ENCODE measurements at regions not wholly inside any gene's neighbourhood (a gene's known extent, or its start where the extent isn't known, plus 50 kb on each side); places are given as distances from the start of the nearest gene placed in this dataset.
"Not testable (repeated sequence)": the region's sequence is repeated elsewhere in the genome, so short reads cannot be mapped to it uniquely, and the experiment has no call there.

DNA sequence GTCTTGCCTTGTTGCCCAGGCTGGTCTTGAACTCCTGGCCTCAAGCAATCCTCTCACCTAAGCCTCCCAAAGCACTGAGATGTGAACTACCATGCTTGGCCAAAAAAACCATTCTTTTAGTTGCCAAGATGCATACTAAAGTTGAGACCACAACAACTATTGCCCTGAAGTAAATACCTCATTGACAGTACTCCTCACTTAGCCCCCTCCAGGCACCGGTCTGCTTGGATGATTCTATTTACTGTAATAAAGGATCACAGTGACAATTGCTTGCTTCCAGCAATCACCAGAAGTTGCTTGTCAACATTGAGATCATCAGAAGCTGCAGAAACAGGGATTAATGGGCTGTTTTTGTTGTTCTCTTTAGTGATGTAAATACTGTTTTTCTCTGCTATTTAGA, 97.1 kb downstream of the CDRT15L2 start:
- TF ChIP-seq SCRT1 (tag by site-specific recombination; IDR thresholded peaks at IDR 0.05; ENCODE audit: borderline replicate concordance); ZNF121 (tag by site-specific recombination; IDR thresholded peaks at IDR 0.05); ZNF549 (tag by site-specific recombination; IDR thresholded peaks at IDR 0.05); ZNF530 (tag by site-specific recombination; IDR thresholded peaks at IDR 0.05; ENCODE audit: low read depth); ZNF624 (tag by site-specific recombination; IDR thresholded peaks at IDR 0.05); MEIS1 (CRISPR knock-in tag; IDR thresholded peaks at IDR 0.05; ENCODE audit: borderline replicate concordance): not testable (repeated sequence)
- TF ChIP-seq, protein P1, sequence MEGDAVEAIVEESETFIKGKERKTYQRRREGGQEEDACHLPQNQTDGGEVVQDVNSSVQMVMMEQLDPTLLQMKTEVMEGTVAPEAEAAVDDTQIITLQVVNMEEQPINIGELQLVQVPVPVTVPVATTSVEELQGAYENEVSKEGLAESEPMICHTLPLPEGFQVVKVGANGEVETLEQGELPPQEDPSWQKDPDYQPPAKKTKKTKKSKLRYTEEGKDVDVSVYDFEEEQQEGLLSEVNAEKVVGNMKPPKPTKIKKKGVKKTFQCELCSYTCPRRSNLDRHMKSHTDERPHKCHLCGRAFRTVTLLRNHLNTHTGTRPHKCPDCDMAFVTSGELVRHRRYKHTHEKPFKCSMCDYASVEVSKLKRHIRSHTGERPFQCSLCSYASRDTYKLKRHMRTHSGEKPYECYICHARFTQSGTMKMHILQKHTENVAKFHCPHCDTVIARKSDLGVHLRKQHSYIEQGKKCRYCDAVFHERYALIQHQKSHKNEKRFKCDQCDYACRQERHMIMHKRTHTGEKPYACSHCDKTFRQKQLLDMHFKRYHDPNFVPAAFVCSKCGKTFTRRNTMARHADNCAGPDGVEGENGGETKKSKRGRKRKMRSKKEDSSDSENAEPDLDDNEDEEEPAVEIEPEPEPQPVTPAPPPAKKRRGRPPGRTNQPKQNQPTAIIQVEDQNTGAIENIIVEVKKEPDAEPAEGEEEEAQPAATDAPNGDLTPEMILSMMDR (tag by site-specific recombination; IDR thresholded peaks at IDR 0.05): not testable (repeated sequence)
- TF ChIP-seq, protein P2, sequence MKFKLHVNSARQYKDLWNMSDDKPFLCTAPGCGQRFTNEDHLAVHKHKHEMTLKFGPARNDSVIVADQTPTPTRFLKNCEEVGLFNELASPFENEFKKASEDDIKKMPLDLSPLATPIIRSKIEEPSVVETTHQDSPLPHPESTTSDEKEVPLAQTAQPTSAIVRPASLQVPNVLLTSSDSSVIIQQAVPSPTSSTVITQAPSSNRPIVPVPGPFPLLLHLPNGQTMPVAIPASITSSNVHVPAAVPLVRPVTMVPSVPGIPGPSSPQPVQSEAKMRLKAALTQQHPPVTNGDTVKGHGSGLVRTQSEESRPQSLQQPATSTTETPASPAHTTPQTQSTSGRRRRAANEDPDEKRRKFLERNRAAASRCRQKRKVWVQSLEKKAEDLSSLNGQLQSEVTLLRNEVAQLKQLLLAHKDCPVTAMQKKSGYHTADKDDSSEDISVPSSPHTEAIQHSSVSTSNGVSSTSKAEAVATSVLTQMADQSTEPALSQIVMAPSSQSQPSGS (tag by site-specific recombination; IDR thresholded peaks at IDR 0.05; ENCODE audit: low read depth): not testable (repeated sequence)
- TF ChIP-seq, protein P3, sequence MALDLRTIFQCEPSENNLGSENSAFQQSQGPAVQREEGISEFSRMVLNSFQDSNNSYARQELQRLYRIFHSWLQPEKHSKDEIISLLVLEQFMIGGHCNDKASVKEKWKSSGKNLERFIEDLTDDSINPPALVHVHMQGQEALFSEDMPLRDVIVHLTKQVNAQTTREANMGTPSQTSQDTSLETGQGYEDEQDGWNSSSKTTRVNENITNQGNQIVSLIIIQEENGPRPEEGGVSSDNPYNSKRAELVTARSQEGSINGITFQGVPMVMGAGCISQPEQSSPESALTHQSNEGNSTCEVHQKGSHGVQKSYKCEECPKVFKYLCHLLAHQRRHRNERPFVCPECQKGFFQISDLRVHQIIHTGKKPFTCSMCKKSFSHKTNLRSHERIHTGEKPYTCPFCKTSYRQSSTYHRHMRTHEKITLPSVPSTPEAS (tag by site-specific recombination; IDR thresholded peaks at IDR 0.05): not testable (repeated sequence)
- TF ChIP-seq, protein P4, sequence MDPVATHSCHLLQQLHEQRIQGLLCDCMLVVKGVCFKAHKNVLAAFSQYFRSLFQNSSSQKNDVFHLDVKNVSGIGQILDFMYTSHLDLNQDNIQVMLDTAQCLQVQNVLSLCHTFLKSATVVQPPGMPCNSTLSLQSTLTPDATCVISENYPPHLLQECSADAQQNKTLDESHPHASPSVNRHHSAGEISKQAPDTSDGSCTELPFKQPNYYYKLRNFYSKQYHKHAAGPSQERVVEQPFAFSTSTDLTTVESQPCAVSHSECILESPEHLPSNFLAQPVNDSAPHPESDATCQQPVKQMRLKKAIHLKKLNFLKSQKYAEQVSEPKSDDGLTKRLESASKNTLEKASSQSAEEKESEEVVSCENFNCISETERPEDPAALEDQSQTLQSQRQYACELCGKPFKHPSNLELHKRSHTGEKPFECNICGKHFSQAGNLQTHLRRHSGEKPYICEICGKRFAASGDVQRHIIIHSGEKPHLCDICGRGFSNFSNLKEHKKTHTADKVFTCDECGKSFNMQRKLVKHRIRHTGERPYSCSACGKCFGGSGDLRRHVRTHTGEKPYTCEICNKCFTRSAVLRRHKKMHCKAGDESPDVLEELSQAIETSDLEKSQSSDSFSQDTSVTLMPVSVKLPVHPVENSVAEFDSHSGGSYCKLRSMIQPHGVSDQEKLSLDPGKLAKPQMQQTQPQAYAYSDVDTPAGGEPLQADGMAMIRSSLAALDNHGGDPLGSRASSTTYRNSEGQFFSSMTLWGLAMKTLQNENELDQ (tag by site-specific recombination; IDR thresholded peaks at IDR 0.05; ENCODE audit: low read depth): not testable (repeated sequence)

All from HEK293 (cell line).